OCI-LY3 (cell line): ENCODE measurements at regions not wholly inside any gene's neighbourhood (a gene's known extent, or its start where the extent isn't known, plus 50 kb on each side); places are given as distances from the start of the nearest gene placed in this dataset.

Experiments
- CTCF ChIP-seq: fragments of 200-600, 300-600 bp; sonication (generic); IDR thresholded peaks from 2 replicates; pipeline ENCODE4 v1.5.1; 2014; ENCODE audit warnings: antibody characterized with exemption, low read length, low read depth
- EZH2phosphoT487 ChIP-seq: fragments of 200-600 bp; shearing (Covaris generic); IDR thresholded peaks from 2 replicates; pipeline ENCODE4 v1.6.1; 2018; ENCODE audit warnings: antibody characterized with exemption, mixed run types, low read depth

DNA sequence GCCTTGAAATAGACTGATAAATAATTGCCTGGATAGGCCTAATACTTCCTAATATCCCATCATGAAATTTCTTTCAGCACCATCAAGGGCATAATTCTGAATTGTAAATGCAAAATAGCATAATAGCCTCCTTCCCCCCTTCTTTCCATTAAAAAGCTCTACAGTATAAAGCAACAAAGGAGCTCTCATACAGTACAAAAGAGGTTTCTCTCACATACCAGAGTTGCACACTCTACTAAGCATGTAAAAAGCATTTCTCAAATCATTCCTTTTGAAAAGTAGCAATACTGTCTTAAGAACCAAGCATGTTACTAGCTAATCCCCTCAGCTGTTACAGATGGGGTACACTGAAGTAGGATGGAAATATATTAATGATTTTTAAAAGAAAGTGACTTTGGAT is 509.0 kb downstream of the KLHL13 start:
- TF ChIP-seq CTCF (no peak), EZH2phosphoT487 (no peak)
